ENCODE measurements at regions not wholly inside any gene's neighbourhood (a gene's known extent, or its start where the extent isn't known, plus 50 kb on each side); places are given as distances from the start of the nearest gene placed in this dataset.

DNA sequence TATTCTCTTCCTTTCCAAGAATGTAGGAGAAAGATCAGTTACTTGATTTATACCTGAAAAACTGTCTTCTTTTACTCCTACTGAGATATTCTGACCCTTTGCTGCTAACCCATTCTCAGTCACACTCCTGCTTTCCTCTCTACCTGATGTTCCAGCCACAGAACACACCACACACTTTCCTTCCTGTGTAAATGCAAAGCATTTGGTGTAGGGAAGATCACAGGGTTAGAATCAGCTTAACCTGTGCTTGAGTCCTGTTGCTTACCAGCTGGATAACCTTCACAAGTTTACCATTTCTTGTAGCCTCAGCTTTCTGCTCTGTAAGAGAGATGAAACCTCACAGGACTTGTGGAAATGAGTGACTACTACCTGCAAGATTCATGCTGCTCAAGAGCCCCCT, 489.8 kb upstream of the GOLIM4 start:
- TF ChIP-seq, protein P1, sequence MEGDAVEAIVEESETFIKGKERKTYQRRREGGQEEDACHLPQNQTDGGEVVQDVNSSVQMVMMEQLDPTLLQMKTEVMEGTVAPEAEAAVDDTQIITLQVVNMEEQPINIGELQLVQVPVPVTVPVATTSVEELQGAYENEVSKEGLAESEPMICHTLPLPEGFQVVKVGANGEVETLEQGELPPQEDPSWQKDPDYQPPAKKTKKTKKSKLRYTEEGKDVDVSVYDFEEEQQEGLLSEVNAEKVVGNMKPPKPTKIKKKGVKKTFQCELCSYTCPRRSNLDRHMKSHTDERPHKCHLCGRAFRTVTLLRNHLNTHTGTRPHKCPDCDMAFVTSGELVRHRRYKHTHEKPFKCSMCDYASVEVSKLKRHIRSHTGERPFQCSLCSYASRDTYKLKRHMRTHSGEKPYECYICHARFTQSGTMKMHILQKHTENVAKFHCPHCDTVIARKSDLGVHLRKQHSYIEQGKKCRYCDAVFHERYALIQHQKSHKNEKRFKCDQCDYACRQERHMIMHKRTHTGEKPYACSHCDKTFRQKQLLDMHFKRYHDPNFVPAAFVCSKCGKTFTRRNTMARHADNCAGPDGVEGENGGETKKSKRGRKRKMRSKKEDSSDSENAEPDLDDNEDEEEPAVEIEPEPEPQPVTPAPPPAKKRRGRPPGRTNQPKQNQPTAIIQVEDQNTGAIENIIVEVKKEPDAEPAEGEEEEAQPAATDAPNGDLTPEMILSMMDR (IDR thresholded peaks at IDR 0.05; ENCODE audit: low read length), result no peak
- no peak for TF ChIP-seq EZH2 (IDR thresholded peaks at IDR 0.05; ENCODE audit: borderline replicate concordance, low read length)
